Spinal cord (tissue), 9 donors: ENCODE measurements at regions not wholly inside any gene's neighbourhood (a gene's known extent, or its start where the extent isn't known, plus 50 kb on each side); places are given as distances from the start of the nearest gene placed in this dataset.

ENCODE experiments used
- DNase-seq, 6 donors: peaks; one replicate each; pipeline versions ENCODE4 v3.0.0 to v3.0.0-alpha.2; 2013 to 2015; ENCODE audit warnings: low spot score in 6 of 6, low read depth in 4 of 6
- H3K27ac ChIP-seq: one replicate; pipeline ENCODE4 v1.5.1; 2013; ENCODE audit warnings: low read depth, low read length, control low read depth
- H3K27me3 ChIP-seq: one replicate; pipeline ENCODE4 v1.6.1; 2013; ENCODE audit warnings: low read length; ENCODE audit not compliant: control insufficient read depth, insufficient read depth
- H3K36me3 ChIP-seq: one replicate; pipeline ENCODE4 v1.6.1; 2013; ENCODE audit warnings: low read length; ENCODE audit not compliant: control insufficient read depth, insufficient read depth
- H3K4me1 ChIP-seq: one replicate; pipeline ENCODE4 v1.6.1; 2013; ENCODE audit warnings: low read length; ENCODE audit not compliant: control insufficient read depth, insufficient read depth
- H3K4me3 ChIP-seq: one replicate; pipeline ENCODE4 v1.5.1; 2013; ENCODE audit warnings: low read depth, low read length, control low read depth
- H3K9me3 ChIP-seq: one replicate; pipeline ENCODE4 v1.6.1; 2013; ENCODE audit warnings: low read length; ENCODE audit not compliant: control insufficient read depth, insufficient read depth
- WGBS: methylation state at CpG from one replicate; pipeline ENCODE4 v1.1.5; 2013; ENCODE audit warnings: missing lambda C conversion rate; ENCODE audit not compliant: insufficient coverage; 5-methylcytosine and 5-hydroxymethylcytosine counted together
- donor health status: healthy.

- Histone ChIP-seq H3K27ac (no peak overlapping the region), H3K9me3 (no peaks in the 10 kb centered on the region), H3K36me3 (no peaks in the 10 kb centered on the region), H3K4me3 (no peak overlapping the region), H3K4me1 (no peaks in the 10 kb centered on the region), H3K27me3 (no peaks in the 10 kb centered on the region)
- DNase-seq: peak in 1 of 6 donors; percentile 86
- WGBS: 86% methylated on average over 1 of the region's 2 CpGs
Observed at GRCh38 chr1:57712846-57713245, 289.0 kb upstream of the DAB1 start.

- H3K27ac ChIP-seq: no peak overlapping the region
- DNase-seq: peak in 1 of 6 donors; percentile 36
- no peaks in the 10 kb centered on the region for H3K9me3 ChIP-seq
- no peaks in the 10 kb centered on the region for H3K27me3 ChIP-seq
- H3K4me3 ChIP-seq: no peak overlapping the region
- no peaks in the 10 kb centered on the region for H3K4me1 ChIP-seq
- H3K36me3 ChIP-seq: no peaks in the 10 kb centered on the region
- WGBS: no CpG with 5 or more reads among the region's 2 CpGs
Observed at GRCh38 chr1:57711326-57711725, 287.5 kb upstream of the DAB1 start.

GRCh38 chr1:57707631-57708030 is 283.8 kb upstream of the DAB1 start:
- no CpG with 5 or more reads among the region's 1 CpG for WGBS
- Histone ChIP-seq H3K9me3 (no peaks in the 10 kb centered on the region), H3K4me3 (no peak overlapping the region), H3K27ac (no peak overlapping the region), H3K27me3 (no peaks in the 10 kb centered on the region), H3K4me1 (no peaks in the 10 kb centered on the region), H3K36me3 (no peaks in the 10 kb centered on the region)
- no peak for DNase-seq

GRCh38 chr1:57704811-57705210 is 281.0 kb upstream of the DAB1 start:
- WGBS: no CpG with 5 or more reads among the region's 1 CpG
- Histone ChIP-seq H3K27ac (no peak overlapping the region), H3K9me3 (no peaks in the 10 kb centered on the region), H3K4me3 (no peak overlapping the region), H3K4me1 (no peaks in the 10 kb centered on the region), H3K27me3 (no peaks in the 10 kb centered on the region), H3K36me3 (no peaks in the 10 kb centered on the region)
- DNase-seq: no peak

- no peak for DNase-seq
Observed at GRCh38 chr1:57704231-57704630, 280.4 kb upstream of the DAB1 start.

GRCh38 chr1:57696904-57697303 is 273.0 kb upstream of the DAB1 start:
- H3K4me1 ChIP-seq: no peaks in the 10 kb centered on the region
- H3K9me3 ChIP-seq: peaks cover 2% of the 10 kb centered on the region
- no peaks in the 10 kb centered on the region for H3K36me3 ChIP-seq
- peak in 1 of 6 donors; percentile 19 for DNase-seq
- no CpG with 5 or more reads among the region's 1 CpG for WGBS
- H3K27ac ChIP-seq: no peak overlapping the region
- no peak overlapping the region for H3K4me3 ChIP-seq
- H3K27me3 ChIP-seq: no peaks in the 10 kb centered on the region

More at GRCh38 chr1:57704231-57704630, 280.4 kb upstream of the DAB1 start:
- no peaks in the 10 kb centered on the region for H3K9me3 ChIP-seq
- no peaks in the 10 kb centered on the region for H3K36me3 ChIP-seq
- H3K27me3 ChIP-seq: no peaks in the 10 kb centered on the region
- no peak overlapping the region for H3K4me3 ChIP-seq
- no peaks in the 10 kb centered on the region for H3K4me1 ChIP-seq
- H3K27ac ChIP-seq: no peak overlapping the region

- Histone ChIP-seq H3K27me3 (no peaks in the 10 kb centered on the region), H3K4me1 (no peaks in the 10 kb centered on the region), H3K4me3 (no peak overlapping the region), H3K36me3 (no peaks in the 10 kb centered on the region), H3K27ac (no peak overlapping the region), H3K9me3 (peaks cover 2% of the 10 kb centered on the region)
- no CpG with 5 or more reads among the region's 2 CpGs for WGBS
- no peak for DNase-seq
Observed at GRCh38 chr1:57696043-57696442, 272.2 kb upstream of the DAB1 start.

GRCh38 chr1:57686306-57686705 is 262.4 kb upstream of the DAB1 start:
- H3K9me3 ChIP-seq: peaks cover 4% of the 10 kb centered on the region
- DNase-seq: peak in 1 of 6 donors; percentile 58
- no peaks in the 10 kb centered on the region for H3K4me1 ChIP-seq
- 88% methylated on average over 1 of the region's 3 CpGs for WGBS
- H3K27me3 ChIP-seq: no peaks in the 10 kb centered on the region
- H3K4me3 ChIP-seq: no peak overlapping the region
- H3K36me3 ChIP-seq: no peaks in the 10 kb centered on the region
- no peak overlapping the region for H3K27ac ChIP-seq

- Histone ChIP-seq H3K36me3 (no peaks in the 10 kb centered on the region), H3K4me1 (no peaks in the 10 kb centered on the region), H3K4me3 (no peak overlapping the region), H3K9me3 (no peaks in the 10 kb centered on the region), H3K27ac (no peak overlapping the region), H3K27me3 (no peaks in the 10 kb centered on the region)
- DNase-seq: no peak
- WGBS: 100% methylated on average over 2 of the region's 7 CpGs
Observed at GRCh38 chr1:57683037-57683942, 259.4 kb upstream of the DAB1 start.

- Histone ChIP-seq H3K9me3 (no peaks in the 10 kb centered on the region), H3K36me3 (no peaks in the 10 kb centered on the region), H3K4me1 (no peaks in the 10 kb centered on the region), H3K4me3 (no peak overlapping the region), H3K27ac (no peak overlapping the region), H3K27me3 (no peaks in the 10 kb centered on the region)
- no CpG with 5 or more reads among the region's 1 CpG for WGBS
- peak in 1 of 6 donors; percentile 76 for DNase-seq
Observed at GRCh38 chr1:57678138-57678537, 254.3 kb upstream of the DAB1 start.
